GM19468 (cell line): ENCODE measurements at regions not wholly inside any gene's neighbourhood (a gene's known extent, or its start where the extent isn't known, plus 50 kb on each side); places are given as distances from the start of the nearest gene placed in this dataset.

Source experiments
- ATAC-seq: cut with Tn5 transposase; IDR thresholded peaks from one replicate; pipeline ENCODE4 v1.9.1; 2021; ENCODE audit warnings: mild to moderate bottlenecking, moderate library complexity, moderate number of reproducible peaks; ENCODE audit not compliant: unreplicated experiment; ENCODE audit errors: extremely low read depth

DNA sequence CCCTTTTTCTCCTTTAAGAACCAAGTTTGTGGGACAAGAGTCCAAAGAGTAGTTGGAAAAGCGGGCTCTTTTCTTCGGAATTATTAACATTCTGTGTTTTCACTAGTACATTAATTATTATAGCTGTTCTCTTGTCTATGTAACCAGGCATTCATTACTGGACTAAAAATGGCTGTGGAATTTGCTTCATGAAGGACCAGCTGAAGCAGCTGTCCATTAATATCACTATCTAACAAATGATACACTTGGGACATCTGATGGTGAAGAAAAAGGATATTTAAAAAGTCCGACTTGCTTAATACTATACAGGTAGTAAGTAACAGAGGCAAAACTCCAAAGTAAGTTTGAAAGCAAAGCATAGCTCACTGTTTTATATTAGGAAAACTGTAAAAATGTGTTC is 728.9 kb upstream of the DPPA4 start:
- ATAC-seq = no peak

DNA sequence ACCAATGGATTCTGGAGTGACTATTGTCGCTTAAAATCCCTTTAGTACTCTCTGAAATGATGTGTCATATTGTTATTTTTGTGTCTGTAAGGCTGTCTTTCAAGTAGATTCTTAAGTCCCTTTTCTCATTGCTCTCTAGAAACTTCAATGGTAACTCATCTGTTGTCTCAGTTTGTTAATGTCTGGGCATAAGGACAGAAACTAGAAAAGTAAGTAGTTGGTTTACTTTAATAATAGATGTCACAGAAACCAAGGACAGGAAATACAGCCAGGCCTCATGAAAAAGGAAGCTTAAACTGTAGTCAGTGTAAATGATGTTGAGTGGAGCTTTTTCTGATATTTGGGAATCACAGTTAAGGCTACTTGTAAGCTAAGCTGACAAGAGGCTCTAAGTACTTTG is 730.2 kb upstream of the DPPA4 start:
- ATAC-seq = no peak

DNA sequence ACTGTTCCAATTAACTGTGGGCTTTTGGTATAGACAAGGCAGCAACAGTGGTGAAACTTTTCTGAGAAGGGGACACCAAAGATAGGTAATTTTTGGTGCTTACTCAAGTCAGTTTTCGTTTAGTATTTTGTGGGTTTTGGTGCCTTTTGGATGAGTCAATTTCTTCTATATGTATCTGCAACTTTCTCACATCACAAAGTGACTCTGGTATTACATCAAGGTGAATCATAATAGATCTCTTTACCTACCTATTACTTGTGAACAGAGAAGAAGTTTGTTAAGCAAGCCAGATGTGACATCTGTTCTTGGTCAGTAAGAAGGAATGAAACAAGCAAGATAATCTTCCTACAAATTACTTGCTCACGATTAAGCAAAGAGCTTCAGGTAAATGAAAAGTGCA is 732.4 kb upstream of the DPPA4 start:
- no peak for ATAC-seq

DNA sequence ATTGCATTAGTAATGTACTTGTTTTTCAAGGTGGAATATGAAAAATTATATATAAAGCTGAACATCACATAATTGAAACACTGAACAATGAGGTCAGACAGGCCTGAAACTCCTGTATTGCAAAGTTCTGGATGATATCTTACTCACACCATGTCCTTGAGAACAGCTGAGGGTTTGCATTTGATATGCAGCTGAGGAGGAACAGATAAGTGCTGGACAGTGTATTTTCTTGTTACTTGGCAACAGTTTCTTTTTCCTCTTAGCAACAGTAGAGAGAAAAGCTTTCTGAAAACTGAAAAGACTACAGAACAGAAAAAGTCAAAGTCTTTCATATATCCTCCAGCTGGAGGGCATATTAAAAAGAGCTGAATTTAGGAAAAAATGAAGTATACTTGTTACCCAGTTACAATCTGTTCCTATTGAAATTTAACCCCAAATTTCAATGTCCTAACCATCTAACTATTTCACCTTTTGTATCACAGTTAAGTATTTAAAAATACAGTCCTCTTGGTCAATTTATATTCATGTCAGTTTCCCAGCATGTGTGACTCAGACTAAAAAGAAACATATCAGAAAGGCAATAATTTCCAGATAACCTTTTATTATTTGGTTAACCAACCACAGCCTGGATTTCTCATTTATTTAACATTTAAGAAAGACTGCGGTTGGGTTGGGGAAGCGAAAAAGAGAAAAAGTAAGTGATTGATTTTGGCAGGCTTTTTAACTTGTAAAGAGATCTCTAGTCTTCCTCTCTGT is 733.0 kb upstream of the DPPA4 start:
- ATAC-seq = no peak

DNA sequence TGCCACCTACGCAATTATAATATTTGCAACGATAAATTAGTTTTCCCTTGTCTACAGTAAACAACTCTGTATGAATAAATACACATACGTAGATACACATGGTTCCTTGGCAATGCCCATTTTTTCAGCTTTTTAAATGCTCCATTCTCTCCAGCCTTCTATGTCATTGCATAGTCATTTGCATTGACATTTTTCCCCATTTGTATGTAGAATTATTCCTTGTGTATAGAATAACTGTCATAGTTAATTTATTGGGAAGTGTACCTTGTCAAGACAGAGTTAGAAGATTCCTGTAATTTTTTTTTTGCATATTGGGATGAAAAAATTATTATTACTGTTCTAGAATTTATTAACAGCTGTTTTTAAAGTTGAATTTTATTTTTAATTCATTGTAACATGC is 736.7 kb upstream of the DPPA4 start:
- no peak for ATAC-seq

DNA sequence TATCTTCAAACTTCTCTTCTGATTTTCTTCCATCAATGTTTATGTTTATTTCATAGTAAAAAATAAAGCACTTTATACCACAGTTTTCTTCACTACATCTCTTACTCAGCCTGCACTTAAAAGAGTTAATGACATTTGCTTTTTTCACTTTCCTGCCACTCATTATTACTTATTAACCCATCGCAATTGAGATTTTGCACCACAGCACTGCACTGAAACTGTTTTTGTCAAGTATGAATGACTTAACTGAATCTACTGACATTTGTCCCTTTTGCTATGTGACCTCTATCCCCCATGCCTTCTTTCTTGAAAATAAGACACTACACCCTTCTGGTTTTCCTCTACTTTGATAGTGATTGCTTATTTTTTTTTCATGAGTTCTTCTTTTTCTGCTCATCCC is 739.7 kb upstream of the DPPA4 start:
- ATAC-seq = no peak

DNA sequence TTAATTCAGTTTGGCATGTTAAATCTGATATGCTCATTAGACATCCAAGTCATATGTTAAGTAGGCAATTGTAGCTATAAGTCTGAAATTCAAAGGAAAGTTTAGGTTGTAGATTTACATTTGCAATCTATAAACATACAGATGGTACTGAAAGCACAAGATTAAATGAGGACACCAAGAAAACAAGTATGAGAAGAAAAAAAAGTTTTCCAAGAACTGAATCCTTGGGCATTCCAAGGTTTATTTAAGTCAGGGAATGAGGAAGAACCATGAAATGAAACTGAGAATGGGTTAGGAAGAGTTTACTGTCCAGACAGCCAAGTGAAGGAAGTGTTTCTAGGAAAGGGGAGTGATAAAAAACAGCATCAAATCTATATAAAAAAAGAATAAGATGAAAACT is 756.1 kb upstream of the DPPA4 start:
- ATAC-seq = no peak

DNA sequence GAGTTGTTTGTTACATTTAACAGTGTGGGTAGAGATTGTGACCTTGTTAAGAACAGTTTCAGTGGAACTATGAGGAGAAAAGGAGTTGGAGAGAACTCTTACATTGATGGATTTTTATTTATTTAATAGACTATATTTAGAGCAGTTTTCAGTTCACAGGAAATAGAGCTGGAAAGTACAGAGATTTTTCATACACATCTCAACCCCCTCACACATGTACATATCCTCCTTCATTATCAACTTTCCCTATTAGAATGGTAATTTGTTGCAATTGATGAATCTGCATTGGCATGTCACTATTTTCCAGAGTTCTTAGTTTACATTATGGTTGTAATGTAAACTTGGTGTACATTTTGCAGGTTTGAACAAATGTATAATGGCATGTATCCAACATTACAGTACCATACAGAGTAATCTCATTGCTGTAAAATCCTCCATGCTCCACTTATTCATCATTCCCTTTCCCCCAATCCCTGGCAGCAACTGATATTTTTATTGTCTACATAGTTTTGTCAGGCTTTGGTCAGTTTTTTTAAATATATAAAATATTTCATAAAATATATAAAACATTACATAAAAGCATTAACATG is 756.6 kb upstream of the DPPA4 start:
- ATAC-seq = no peak

DNA sequence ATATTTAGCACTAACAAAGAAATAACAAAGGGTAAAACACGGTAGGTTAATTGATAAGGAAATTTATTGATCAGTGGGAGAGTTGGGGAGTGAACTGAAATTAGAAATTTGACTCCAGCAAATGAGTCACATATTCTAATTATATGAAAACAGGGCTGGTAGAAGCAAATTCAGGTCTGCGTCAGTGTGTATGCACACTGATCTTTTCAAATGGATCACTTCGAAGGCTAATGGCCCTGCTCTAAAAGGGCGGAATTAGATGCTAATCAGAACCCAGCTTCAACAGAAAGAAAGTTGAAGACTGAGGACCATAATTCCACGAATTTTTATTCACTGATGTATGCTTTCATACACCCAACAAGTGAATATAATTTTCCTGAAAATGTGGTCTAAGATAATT is 762.4 kb upstream of the DPPA4 start:
- no peak for ATAC-seq

DNA sequence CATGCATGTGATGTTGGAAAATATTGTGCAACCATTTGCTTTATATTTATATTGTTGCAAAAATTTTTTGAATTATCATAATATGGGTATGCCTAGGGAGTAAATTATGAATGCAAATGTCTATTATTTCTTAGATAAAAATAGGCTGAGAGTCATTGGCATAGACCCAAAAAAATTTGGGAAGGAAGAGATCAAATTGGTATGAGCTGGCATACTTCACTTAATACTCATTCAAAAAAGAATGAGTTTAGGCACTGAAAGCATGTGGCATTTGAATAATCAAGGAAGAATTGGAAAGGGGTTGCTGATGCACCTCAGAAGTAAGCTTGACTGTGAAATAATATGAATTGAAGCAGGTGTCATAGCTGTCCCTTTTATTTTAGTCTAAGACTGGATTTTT is 764.0 kb upstream of the DPPA4 start:
- no peak for ATAC-seq

DNA sequence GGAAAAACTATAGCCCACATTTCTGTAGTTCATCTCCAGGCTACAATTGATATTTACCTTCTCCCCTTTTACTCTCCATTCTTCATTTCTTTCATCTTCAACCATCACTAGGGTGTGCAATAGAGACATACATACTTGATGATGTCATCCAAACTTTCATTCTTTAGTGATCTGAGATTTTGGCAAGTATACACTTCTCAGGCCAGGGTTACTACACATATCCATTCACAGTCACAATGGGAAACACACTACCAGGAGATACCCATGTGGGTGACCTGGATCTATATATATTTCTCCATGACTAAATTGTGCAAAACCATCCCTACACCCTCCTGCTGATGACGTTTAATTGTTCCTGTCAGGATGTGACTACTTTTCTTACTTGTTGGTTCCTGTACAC is 769.5 kb upstream of the DPPA4 start:
- ATAC-seq = no peak

DNA sequence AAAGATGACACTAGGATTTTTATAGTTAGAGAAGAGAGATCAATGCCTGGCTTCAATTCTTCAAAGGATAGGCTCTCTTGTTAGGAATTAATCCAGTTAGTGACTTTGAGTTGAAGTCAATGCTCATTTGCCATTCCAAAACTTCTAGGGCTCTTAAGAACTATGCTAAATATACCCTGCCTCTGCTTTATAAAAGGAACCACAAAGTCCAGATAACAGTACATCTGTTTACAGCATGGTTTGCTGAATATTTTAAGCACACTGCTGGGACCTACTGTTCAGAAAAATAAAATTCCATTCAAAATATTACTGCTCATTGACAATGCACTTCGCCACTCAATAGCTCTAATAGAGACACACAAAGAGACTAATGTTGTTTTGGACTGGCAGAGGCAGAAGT is 786.6 kb upstream of the DPPA4 start:
- ATAC-seq = no peak

DNA sequence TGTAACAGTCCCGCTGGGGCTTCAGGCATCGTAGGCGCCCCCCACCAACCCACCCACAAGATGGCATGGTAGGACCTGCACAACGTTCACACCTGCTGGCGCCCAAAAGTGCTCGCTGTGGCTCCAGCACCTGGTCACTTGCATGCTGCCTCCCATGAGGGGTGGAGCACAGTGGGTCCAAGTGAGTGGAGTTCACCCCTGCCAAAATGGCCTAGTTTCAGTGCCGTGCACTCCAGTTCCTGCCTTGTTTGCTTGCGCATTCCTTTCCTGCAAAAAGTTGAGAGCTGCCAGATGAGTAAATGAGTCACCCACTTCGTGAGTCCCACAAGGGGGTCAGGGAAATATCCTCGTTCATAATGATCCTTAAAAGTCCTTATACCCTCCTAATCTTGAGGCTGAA is 788.7 kb upstream of the DPPA4 start:
- ATAC-seq = no peak

DNA sequence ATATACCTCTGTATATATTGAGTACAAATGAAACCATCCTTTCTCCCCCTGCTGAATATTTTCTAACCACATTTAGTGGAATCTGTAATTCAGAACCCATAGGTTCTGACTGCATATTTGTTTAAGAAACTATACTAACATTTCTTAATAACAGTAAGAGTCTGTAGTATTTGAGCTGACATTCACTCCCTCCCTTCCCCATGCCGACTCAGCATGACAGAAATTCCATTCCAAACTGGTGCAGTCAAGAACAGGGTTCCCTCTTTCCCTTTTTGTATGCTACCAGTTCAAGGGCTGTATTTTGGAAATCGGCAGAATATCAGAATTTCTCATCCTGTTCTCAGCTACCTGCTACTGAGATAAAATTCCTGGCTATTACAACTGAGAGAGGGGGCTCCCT is 796.6 kb upstream of the DPPA4 start:
- no peak for ATAC-seq

DNA sequence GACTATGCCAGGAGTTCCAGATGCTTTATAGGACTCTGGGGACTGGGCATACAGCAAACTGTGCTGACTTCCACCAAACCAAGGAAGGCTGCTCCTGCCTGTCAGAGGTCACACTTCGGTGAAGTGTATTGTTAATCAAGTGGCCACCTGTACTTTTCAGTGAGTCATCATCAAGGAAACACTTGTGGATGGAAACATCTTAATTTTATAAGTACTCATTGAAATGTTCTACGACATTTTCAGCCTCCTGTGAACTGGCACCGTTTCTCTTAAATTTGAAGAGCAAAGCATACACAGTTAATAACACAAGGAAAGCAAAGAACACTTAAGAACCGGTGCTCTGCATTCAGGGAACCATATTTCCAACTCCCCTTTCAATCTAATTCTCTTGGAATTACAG is 801.7 kb upstream of the DPPA4 start:
- ATAC-seq = no peak

DNA sequence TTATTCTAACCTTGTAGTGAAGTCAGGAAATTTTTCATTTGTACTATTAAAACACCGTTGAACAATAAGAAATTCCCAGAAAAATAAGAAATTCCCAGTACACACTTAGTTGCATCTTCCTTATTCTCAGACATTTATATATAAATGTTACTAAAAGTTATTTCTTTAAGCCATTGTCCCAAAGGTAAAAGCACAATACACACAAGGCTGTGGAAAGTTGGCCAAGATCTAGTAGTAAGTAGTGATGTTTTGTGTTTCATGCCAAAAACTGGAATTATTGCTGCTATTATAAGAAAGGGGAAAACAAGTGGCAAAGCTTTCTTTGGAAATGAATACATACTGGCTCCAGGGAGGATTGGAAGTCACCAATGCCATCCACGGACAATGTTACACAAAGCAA is 802.5 kb upstream of the DPPA4 start:
- ATAC-seq = no peak

DNA sequence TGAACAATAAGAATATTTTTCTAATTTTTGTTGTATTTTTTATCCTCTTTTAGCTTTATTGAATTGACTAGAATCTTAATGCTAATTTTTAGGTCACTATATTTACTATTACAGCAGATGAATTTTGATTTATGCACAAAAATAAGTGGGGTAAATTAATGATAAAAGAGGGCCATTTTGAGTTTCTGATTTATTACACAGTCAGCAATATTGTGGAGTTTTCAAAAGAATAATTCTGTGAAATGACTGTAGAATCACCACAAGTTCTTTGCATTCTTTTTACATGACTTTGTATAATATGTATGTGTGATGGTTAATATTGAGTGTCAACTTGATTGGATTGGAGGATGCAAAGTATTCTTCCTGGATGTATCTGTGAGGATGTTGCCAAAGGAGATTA is 812.4 kb upstream of the DPPA4 start:
- no peak for ATAC-seq

DNA sequence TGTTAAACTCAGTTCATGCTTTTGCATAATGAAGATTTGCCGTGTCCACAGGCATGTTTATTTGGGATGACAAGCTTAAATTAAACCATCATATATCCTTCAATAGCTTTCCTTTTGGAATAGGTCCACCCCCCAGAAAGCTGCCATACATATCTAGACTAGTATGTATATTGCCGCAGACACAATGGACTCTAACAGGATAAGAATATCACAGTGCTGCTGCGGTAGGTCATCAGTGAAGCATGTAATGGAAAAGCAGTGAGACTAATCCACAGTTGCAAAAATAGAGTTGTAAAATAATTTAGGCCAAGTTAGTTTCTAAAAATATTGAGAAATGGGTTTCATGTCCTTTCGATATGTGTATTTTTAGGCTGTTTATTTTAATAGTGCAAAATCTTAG is 819.9 kb upstream of the DPPA4 start:
- ATAC-seq = no peak

DNA sequence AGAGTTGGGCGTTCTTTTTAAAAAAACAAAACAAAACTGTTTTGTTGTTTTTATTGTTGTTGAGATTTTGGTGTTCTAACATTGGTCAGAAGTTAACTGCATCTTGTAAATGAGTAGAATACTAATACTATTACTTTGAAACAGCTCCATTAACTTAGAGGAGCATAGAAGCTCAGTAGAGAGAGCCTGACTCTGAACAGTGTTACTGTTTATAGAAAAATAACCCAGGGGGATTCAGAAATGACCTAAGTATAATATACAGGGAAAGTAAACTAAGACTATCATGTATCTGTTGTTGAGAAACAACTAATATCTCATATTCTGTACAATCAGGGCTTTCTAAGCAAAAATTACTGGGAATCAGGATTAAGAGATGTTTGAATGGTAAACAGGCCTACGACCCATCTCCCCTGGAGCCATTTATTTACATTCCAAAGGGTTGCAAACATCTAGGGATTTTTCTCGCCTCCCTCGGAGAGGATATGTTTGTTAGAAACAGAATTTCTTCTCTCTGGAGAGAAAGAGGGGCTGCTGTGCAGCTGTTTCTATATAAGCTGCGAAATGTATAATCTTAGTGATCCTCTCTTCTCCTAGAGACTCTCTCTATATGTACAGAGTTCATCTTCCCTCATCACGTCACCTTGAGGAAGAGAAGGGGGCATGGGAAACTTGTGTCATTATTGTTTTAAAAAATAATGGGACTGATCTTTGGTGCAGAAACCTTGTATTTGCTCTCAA is 827.5 kb upstream of the DPPA4 start:
- ATAC-seq = no peak

DNA sequence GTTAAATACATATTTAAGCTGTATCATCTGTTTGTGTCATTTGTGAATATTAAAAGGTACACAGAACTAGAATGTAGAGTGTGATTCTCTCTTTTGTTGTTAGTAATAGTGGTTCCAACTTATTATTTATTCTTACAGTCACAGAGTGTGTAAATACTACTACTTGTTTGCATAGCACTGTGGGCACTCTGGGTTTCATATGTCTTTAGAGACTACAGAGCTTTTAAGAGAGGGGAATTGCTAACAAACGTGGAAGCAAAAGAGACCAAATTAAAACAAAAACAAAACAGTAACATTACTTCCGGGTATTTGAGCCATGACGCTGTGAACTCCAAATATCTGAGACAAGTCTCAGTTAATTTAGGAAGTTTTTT is 828.0 kb upstream of the DPPA4 start:
- no peak for ATAC-seq

DNA sequence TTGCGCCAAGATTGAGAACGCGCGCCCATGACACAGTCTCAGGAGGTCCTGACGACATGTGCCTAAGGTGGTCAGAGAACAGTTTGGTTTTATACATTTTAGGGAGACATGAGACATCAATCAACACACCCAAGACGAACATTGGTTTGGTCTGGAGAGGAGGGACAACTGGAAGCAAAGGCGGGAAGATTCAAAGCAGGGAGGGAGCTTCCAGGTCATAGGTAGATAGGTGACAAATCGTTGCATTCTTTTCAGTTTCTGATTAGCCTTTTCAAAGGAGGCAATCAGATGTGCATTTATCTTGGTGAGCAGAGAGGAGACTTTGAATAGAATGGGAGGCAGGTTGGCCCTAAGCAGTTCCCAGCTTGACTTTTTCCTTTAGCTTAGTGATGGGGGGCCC is 828.4 kb upstream of the DPPA4 start:
- no peak for ATAC-seq

DNA sequence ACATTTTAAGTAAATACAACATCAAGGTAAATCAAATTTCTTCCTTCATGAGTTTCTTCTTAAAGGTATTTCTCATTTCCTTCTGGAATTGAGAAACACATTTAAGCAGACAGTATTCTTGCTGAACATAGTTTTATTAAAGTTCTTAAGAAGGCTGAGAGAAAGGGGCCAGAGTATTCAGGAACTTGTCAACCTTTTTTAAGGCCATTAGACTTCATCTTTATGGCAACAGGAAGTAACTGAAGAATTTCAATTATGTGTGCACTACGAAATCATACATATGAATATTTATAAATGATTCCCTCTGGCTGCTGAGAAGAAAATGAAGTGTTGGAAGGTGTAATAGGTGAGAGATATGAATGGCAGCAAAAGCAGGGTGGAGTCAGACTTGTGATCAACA is 829.4 kb upstream of the DPPA4 start:
- no peak for ATAC-seq
